HG03558 (cell line): ENCODE measurements at regions not wholly inside any gene's neighbourhood (a gene's known extent, or its start where the extent isn't known, plus 50 kb on each side); places are given as distances from the start of the nearest gene placed in this dataset.

Experiments
- ATAC-seq: cut with Tn5 transposase; IDR thresholded peaks from one replicate; pipeline ENCODE4 v1.9.1; 2021; ENCODE audit warnings: moderate number of reproducible peaks; ENCODE audit not compliant: unreplicated experiment; ENCODE audit errors: extremely low read depth

- ATAC-seq: no peak
Observed at GRCh38 chr3:154590675-154591384, 160.8 kb upstream of the GPR149 start.

GRCh38 chr3:154588831-154589230 lies 158.8 kb upstream of the GPR149 start:
- no peak for ATAC-seq

- no peak for ATAC-seq
Observed at GRCh38 chr3:154584974-154585373, 155.0 kb upstream of the GPR149 start.

DNA sequence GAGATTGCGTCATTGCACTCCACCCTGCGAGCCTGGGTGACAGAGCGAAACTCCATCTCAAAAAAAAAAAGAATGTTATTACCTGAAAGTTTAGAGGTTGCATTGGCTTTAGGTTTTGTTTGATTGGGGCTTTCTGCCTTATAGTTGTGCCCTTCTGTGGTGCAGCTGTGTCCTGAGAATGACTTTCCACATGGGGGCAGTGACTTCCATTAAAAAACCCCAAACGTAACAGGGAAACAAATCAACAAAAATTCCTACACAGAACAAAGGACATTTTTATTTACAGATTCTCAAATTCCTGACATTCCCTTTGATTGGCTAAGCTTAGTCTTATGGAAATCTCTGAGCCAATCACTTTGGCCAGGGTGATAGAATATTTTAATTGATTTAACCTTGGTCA lies 154.1 kb upstream of the GPR149 start:
- no peak for ATAC-seq

GRCh38 chr3:154583086-154583634 lies 153.2 kb upstream of the GPR149 start:
- no peak for ATAC-seq

GRCh38 chr3:154582501-154582900 lies 152.5 kb upstream of the GPR149 start:
- ATAC-seq: no peak

GRCh38 chr3:154571553-154572226 lies 141.7 kb upstream of the GPR149 start:
- no peak for ATAC-seq

GRCh38 chr3:154568064-154568463 lies 138.1 kb upstream of the GPR149 start:
- no peak for ATAC-seq

DNA sequence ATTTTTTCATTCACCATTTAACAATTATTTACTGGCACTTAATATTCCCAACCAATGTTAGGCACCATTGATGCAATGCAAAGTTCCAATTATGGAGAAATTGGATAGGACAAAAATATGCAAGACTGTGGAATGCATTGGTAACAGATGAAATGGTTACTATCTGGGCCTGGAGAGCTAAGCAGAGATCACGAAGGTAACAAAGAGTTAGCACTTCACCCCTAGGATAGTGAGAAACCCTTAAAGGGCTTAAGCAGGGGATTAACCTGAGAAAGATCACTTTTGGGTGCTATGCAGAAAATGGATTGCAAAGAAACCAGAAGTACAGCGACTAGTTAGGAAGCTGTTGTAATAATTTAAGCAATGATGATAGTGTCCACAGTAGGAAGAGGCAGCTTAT lies 129.6 kb upstream of the GPR149 start:
- no peak for ATAC-seq

GRCh38 chr3:154552338-154552737 lies 122.3 kb upstream of the GPR149 start:
- ATAC-seq: no peak

DNA sequence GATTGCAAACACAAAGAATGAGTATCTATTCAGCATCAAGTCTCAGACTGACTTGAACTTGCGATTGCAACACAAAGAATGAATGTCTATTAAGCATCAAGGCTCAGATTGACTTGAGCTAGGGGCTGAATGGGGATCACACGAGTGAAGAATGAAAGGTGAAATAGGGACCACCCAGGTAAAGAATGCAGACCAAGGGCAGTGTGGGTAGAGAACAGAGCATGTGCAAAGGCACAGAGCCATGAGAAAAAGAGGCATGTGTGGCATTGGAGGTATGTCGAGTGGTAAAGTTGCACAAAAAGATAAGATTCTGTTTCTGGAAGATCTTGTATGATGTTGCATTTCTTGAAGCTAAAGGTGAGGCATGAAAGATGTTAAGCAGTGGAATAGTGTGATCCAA lies 119.4 kb upstream of the GPR149 start:
- no peak for ATAC-seq

DNA sequence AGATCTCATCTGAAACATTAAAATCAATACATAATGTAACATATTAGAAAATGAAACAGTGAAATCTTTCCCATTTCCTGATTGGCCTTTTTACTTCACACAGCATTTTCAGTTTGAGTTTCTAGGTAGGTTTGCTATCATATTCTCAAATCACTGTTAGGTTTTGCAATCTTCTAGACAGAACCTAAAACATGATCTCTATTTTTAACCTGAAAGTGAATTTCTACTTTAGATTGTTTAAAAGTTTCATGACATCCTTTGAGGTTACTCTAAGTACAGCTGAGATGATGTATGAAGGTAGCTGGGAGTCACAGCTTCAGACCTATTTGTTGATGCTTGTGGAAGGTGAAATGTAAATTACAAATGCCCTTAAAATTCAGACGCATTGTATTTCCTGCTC lies 118.4 kb upstream of the GPR149 start:
- ATAC-seq: no peak

- no peak for ATAC-seq
Observed at GRCh38 chr3:154542837-154543236, 112.8 kb upstream of the GPR149 start.

DNA sequence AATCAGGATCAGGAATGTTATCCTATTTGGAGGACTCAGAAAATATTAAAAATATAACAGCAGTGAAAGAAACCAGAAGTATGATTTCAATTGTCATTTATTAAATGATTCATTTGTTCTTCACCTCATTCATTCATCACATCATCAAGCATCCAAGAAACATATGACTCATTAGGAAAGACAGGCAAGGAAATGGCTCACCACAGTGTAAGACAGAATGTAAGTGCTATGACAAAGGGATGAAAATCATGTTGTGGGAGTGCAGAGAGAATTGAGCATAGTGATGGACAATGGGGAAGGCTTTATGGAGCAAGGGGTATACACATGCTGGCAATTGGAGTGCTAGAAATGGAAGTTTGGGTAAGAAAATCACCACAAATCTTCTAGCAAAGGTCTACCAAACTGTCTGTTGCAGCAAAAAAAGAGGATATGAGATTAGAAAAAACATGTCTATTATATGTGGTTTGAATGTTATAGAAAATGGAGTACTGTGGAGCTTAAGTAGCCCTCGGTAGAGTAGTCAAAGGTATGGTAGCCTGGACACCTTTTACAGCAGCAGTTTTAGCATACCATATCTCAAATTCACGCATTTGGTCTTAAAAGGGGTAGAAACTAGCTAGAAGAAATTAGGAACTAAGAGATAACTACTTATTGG lies 111.1 kb upstream of the GPR149 start:
- ATAC-seq: no peak

GRCh38 chr3:154538566-154539360 lies 108.8 kb upstream of the GPR149 start:
- ATAC-seq: no peak

GRCh38 chr3:154536751-154537150 lies 106.8 kb upstream of the GPR149 start:
- ATAC-seq: no peak

DNA sequence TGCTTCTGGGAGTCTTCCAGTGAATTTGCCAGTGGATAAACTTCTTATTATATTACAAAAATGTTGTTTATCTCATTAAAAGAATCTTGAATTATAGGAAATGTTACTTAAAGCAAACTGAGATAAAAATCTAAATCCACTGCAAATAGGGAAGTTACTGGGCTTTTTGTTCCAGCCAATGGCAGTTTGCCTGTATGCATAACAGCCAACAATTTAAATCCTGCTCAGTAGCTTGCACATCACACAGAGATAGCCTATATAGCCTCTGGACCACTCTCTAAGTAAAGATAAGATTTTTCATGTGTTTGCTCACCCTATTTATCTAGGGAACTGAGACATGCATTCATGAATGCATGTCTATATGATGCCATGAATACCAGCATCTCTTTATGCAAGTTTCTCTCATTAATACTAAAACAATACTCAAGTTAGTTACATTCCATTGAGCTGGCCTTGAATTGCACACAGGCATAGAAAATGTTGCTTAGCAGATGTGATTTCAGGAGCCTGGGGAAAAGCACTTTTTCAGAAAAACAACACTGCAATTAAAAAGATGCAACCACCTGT lies 92.1 kb upstream of the GPR149 start:
- ATAC-seq: no peak

- no peak for ATAC-seq
Observed at GRCh38 chr3:154517404-154517803, 87.4 kb upstream of the GPR149 start.

DNA sequence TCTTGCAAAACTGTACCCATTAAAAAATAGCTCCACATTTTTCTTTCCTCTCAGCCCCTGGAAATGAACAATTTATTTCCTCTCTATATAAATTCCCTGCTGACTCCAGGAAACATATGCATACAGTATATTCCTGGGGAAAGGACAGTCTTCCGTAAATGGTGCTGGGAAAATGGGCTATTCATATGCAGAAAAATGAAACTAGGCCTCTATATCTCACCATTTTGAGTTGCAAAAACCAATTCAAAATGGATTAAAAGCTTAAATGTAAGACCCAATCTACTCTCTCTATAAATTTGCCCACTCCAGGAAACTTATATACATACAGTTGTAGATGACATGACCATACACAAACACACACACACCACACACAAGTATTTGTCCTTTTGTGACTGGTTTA lies 85.9 kb upstream of the GPR149 start:
- no peak for ATAC-seq

DNA sequence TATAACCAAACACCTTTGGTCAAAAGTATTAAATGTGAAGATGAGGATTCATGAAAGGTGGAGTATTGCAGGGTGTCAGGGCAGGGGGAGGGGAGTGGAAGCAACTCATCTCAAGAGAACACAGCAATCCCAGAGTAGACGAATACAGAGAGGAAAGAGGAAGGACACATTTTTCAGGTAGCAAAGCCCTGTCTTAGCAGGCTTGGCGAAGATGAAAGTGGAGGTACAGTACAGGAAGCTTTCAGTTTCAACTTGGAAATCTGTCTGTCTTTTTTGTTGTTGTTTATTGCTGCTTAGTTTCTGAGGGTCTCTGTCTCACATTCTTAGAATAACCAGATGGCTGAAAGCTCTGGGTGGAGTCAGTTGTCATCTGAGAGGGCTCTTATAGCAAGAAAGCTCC lies 80.8 kb upstream of the GPR149 start:
- no peak for ATAC-seq
